SU-DHL-6 (cell line): ENCODE measurements at regions not wholly inside any gene's neighbourhood (a gene's known extent, or its start where the extent isn't known, plus 50 kb on each side); places are given as distances from the start of the nearest gene placed in this dataset.

Experiments used
- H2AFZ ChIP-seq: fragments of 200-600 bp; sonication (generic); 2 replicates; pipeline ENCODE4 v1.6.1; 2014; ENCODE audit warnings: low read depth, mild to moderate bottlenecking, moderate library complexity, mixed read lengths, antibody characterized with exemption, low read length; ENCODE audit not compliant: severe bottlenecking
- H3F3A ChIP-seq: fragments of 200-600 bp; shearing (Covaris generic); 2 replicates; pipeline ENCODE4 v1.6.0; 2016; ENCODE audit warnings: antibody characterized with exemption, mild to moderate bottlenecking; ENCODE audit not compliant: insufficient read depth
- H3K27ac ChIP-seq: fragments of 200-600 bp; sonication (generic); 2 replicates; pipeline ENCODE4 v1.5.1; 2016; ENCODE audit warnings: low read depth, mild to moderate bottlenecking, low read length, moderate library complexity, mixed read lengths
- H3K27me3 ChIP-seq: fragments of 200-600 bp; sonication (generic), shearing (Covaris generic); 2 replicates; pipeline ENCODE4 v1.6.0; 2014; ENCODE audit warnings: mild to moderate bottlenecking, low read length
- H3K36me3 ChIP-seq: fragments of 200-600 bp; sonication (generic); 2 replicates; pipeline ENCODE4 v1.6.1; 2014; ENCODE audit warnings: mild to moderate bottlenecking, low read length, mixed read lengths
- H3K4me2 ChIP-seq: fragments of 300-600, 200-600 bp; shearing (Covaris generic), sonication (generic); 2 replicates; pipeline ENCODE4 v1.6.0; 2014; ENCODE audit warnings: low read length, low read depth, mild to moderate bottlenecking; ENCODE audit not compliant: poor library complexity, severe bottlenecking
- H3K4me3 ChIP-seq: fragments of 200-600 bp; sonication (generic); 2 replicates; pipeline ENCODE4 v1.5.1; 2014; ENCODE audit warnings: antibody characterized with exemption, low read length, mild to moderate bottlenecking, mixed read lengths; ENCODE audit not compliant: insufficient read depth, poor library complexity, severe bottlenecking
- H3K79me2 ChIP-seq: fragments of 200-600 bp; sonication (generic); 2 replicates; pipeline ENCODE4 v1.6.1; 2014; ENCODE audit warnings: mild to moderate bottlenecking, low read length, moderate library complexity; ENCODE audit not compliant: insufficient read depth
- H3K9ac ChIP-seq: fragments of 200-600 bp; sonication (generic); 2 replicates; pipeline ENCODE4 v1.7.0; 2014; ENCODE audit warnings: mild to moderate bottlenecking, low read length
- H3K9me2 ChIP-seq: fragments of 200-600 bp; sonication (generic); replicated peaks from 2 replicates; pipeline ENCODE4 v1.6.1; 2014; ENCODE audit warnings: low read length; ENCODE audit not compliant: insufficient read depth
- H3K9me3 ChIP-seq: fragments of 200-600 bp; sonication (generic); 2 replicates; pipeline ENCODE4 v1.6.1; 2014; ENCODE audit warnings: low read length, mixed read lengths; ENCODE audit not compliant: insufficient read depth
- H4K20me1 ChIP-seq: fragments of 200-600 bp; sonication (generic); 2 replicates; pipeline ENCODE4 v1.6.1; 2014; ENCODE audit warnings: low read depth, mild to moderate bottlenecking, antibody characterized with exemption, low read length, moderate library complexity, mixed read lengths
- EZH2phosphoT487 ChIP-seq: fragments of 200-600 bp; sonication (generic), shearing (Covaris generic); conservative IDR thresholded peaks from 2 replicates; pipeline ENCODE4 v1.6.1; 2018; ENCODE audit warnings: mild to moderate bottlenecking, antibody characterized with exemption, low read length, moderate library complexity, mixed read lengths
- TF ChIP-seq, protein P1 (sequence below): fragments of 200-600 bp; sonication (generic); IDR thresholded peaks from one replicate; pipeline ENCODE4 v1.5.1; 2017; ENCODE audit warnings: antibody characterized with exemption, mild to moderate bottlenecking, low read length, moderate library complexity; ENCODE audit not compliant: insufficient read depth, poor library complexity, severe bottlenecking

- TF ChIP-seq, protein P1, sequence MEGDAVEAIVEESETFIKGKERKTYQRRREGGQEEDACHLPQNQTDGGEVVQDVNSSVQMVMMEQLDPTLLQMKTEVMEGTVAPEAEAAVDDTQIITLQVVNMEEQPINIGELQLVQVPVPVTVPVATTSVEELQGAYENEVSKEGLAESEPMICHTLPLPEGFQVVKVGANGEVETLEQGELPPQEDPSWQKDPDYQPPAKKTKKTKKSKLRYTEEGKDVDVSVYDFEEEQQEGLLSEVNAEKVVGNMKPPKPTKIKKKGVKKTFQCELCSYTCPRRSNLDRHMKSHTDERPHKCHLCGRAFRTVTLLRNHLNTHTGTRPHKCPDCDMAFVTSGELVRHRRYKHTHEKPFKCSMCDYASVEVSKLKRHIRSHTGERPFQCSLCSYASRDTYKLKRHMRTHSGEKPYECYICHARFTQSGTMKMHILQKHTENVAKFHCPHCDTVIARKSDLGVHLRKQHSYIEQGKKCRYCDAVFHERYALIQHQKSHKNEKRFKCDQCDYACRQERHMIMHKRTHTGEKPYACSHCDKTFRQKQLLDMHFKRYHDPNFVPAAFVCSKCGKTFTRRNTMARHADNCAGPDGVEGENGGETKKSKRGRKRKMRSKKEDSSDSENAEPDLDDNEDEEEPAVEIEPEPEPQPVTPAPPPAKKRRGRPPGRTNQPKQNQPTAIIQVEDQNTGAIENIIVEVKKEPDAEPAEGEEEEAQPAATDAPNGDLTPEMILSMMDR, result no peak
- no peak for TF ChIP-seq EZH2phosphoT487
- no peaks in the 10 kb centered on the region for H3K36me3 ChIP-seq
Measured at GRCh38 chr2:8588831-8589191, 93.0 kb upstream of the ID2 start.

GRCh38 chr2:8589721-8590120, 92.1 kb upstream of the ID2 start:
- Histone ChIP-seq H3K9me2 (no peaks in the 10 kb centered on the region), H3K4me2 (no peak overlapping the region), H2AFZ (no peak overlapping the region), H3K4me3 (no peak overlapping the region), H3K36me3 (no peaks in the 10 kb centered on the region), H3F3A (no peaks in the 10 kb centered on the region), H3K79me2 (no peaks in the 10 kb centered on the region), H3K9me3 (no peaks in the 10 kb centered on the region), H4K20me1 (no peaks in the 10 kb centered on the region), H3K27ac (no peak overlapping the region), H3K9ac (no peak overlapping the region), H3K27me3 (no peaks in the 10 kb centered on the region)
- TF ChIP-seq EZH2phosphoT487, result no peak
- TF ChIP-seq, protein P1, result no peak

More at GRCh38 chr2:8588831-8589191, 93.0 kb upstream of the ID2 start:
- H3K9me3 ChIP-seq, result no peaks in the 10 kb centered on the region
- H3K27ac ChIP-seq, result no peak overlapping the region
- H3K9ac ChIP-seq, result no peak overlapping the region
- no peak overlapping the region for H3K4me2 ChIP-seq
- H3K79me2 ChIP-seq, result no peaks in the 10 kb centered on the region
- no peaks in the 10 kb centered on the region for H3K27me3 ChIP-seq
- H2AFZ ChIP-seq, result no peak overlapping the region
- no peaks in the 10 kb centered on the region for H3F3A ChIP-seq
- no peaks in the 10 kb centered on the region for H3K9me2 ChIP-seq
- H4K20me1 ChIP-seq, result no peaks in the 10 kb centered on the region
- no peak overlapping the region for H3K4me3 ChIP-seq

- no peak for TF ChIP-seq EZH2phosphoT487
- TF ChIP-seq, protein P1, result no peak
- Histone ChIP-seq H3K9me3 (no peaks in the 10 kb centered on the region), H4K20me1 (no peaks in the 10 kb centered on the region), H3K4me2 (no peak overlapping the region), H3K36me3 (no peaks in the 10 kb centered on the region), H3K9me2 (no peaks in the 10 kb centered on the region), H3K9ac (no peak overlapping the region), H3K27ac (no peak overlapping the region), H3K27me3 (no peaks in the 10 kb centered on the region), H3F3A (no peaks in the 10 kb centered on the region), H3K79me2 (no peaks in the 10 kb centered on the region), H3K4me3 (no peak overlapping the region), H2AFZ (no peak overlapping the region)
Measured at GRCh38 chr2:8590938-8591337, 90.9 kb upstream of the ID2 start.

DNA sequence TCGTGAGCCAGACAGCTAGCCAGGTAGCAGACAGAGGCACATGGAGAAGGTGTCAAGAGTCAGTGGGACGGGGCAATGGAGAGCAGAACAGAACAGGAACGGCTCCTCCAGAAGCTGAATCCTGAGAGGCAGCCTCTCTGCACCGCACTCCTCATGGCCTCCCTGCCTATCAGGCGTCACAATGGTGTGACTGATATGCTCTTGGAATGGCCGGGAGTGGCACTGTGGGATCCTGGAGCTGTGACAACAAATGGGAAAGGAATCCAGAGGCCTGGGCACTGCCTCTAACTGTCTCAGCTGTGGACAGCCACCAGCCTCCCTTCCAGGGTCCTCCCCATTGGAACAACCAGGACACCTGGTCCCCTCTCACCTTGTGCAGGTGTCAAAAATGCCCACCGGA, 89.1 kb upstream of the ID2 start:
- Histone ChIP-seq H3K27me3 (no peaks in the 10 kb centered on the region), H3K4me2 (no peak overlapping the region), H3K27ac (no peak overlapping the region), H3K9ac (no peak overlapping the region), H3K9me3 (no peaks in the 10 kb centered on the region), H3K9me2 (no peaks in the 10 kb centered on the region), H3F3A (no peaks in the 10 kb centered on the region), H3K36me3 (no peaks in the 10 kb centered on the region), H2AFZ (no peak overlapping the region), H3K4me3 (no peak overlapping the region), H4K20me1 (no peaks in the 10 kb centered on the region), H3K79me2 (no peaks in the 10 kb centered on the region)
- no peak for TF ChIP-seq EZH2phosphoT487
- TF ChIP-seq, protein P1, result no peak
